B cell (primary cell): ENCODE measurements at regions not wholly inside any gene's neighbourhood (a gene's known extent, or its start where the extent isn't known, plus 50 kb on each side); places are given as distances from the start of the nearest gene placed in this dataset.

ENCODE experiments used
- EZH2 ChIP-seq: IDR thresholded peaks from 2 replicates; pipeline ENCODE4 v1.6.1; 2012; ENCODE audit warnings: borderline replicate concordance, low read depth, mild to moderate bottlenecking, moderate library complexity, low read length; ENCODE audit not compliant: insufficient read depth, poor library complexity, severe bottlenecking
- TF ChIP-seq, protein P1 (sequence below): fragments of 200-600 bp; IDR thresholded peaks from one replicate; pipeline ENCODE4 v1.8.0; 2022; ENCODE audit warnings: antibody characterized with exemption, mild to moderate bottlenecking

DNA sequence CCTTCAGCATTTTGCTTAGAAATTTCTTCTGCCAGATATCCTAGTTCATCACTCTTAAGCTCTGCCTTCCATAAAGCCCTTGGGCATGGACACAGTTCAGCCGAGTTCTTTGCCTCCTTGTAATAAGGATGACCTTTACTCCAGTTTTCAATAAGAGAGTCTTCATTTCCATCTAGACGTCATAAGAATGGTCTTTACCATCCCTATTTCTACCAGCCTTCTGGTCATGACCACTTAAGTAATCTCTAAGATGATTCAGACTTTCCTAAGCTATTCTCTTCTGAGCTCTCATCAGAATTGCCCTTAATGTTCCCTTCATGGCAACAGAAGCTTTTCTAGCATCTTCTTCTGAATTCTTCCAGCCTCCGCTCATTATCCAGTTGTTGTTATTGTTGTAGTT lies 126.1 kb downstream of the TFAP2C start:
- TF ChIP-seq, protein P1, sequence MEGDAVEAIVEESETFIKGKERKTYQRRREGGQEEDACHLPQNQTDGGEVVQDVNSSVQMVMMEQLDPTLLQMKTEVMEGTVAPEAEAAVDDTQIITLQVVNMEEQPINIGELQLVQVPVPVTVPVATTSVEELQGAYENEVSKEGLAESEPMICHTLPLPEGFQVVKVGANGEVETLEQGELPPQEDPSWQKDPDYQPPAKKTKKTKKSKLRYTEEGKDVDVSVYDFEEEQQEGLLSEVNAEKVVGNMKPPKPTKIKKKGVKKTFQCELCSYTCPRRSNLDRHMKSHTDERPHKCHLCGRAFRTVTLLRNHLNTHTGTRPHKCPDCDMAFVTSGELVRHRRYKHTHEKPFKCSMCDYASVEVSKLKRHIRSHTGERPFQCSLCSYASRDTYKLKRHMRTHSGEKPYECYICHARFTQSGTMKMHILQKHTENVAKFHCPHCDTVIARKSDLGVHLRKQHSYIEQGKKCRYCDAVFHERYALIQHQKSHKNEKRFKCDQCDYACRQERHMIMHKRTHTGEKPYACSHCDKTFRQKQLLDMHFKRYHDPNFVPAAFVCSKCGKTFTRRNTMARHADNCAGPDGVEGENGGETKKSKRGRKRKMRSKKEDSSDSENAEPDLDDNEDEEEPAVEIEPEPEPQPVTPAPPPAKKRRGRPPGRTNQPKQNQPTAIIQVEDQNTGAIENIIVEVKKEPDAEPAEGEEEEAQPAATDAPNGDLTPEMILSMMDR, result no peak
- TF ChIP-seq EZH2, result no peak
